ENCODE measurements at regions not wholly inside any gene's neighbourhood (a gene's known extent, or its start where the extent isn't known, plus 50 kb on each side); places are given as distances from the start of the nearest gene placed in this dataset.

GRCh38 chr3:3919316-3919715 lies 120.1 kb downstream of the LRRN1 start:
- TF ChIP-seq POLR2AphosphoS5 (IDR thresholded peaks at IDR 0.05) (no peak), CTCF (IDR thresholded peaks at IDR 0.05; ENCODE audit: poor library complexity, severe bottlenecking) (no peak), EZH2 (IDR thresholded peaks at IDR 0.05; ENCODE audit: borderline replicate concordance, insufficient read depth, low read length, poor library complexity, severe bottlenecking) (no peak)

Measured in neural cell (in vitro differentiated cells).